Stromal cell of bone marrow (primary cell): ENCODE measurements at regions not wholly inside any gene's neighbourhood (a gene's known extent, or its start where the extent isn't known, plus 50 kb on each side); places are given as distances from the start of the nearest gene placed in this dataset.
"Not testable (repeated sequence)": the region's sequence is repeated elsewhere in the genome, so short reads cannot be mapped to it uniquely, and the experiment has no call there.

Source experiments
- DNase-seq: peaks from one replicate; pipeline ENCODE4 v3.0.0-alpha.2; 2012; ENCODE audit warnings: low read depth

DNA sequence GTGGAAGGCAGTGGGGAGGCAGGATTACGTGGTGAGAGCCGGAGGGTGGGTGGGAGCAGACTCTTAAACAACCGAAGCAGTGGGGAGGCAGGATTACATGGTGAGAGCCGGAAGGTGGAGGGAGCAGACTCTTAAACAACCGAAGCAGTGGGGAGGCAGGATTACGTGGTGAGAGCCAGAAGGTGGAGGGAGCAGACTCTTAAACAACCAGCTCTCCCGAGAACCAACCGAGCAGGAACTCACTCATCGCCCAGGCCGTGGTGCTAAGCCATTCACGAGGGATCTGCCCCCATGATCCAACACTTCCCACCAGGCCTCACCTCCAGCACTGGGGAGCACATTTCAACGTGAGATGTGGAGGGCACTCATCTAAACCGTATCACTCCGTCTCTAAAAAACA lies 87.7 kb downstream of the RTP5 start:
- DNase-seq = no peak

DNA sequence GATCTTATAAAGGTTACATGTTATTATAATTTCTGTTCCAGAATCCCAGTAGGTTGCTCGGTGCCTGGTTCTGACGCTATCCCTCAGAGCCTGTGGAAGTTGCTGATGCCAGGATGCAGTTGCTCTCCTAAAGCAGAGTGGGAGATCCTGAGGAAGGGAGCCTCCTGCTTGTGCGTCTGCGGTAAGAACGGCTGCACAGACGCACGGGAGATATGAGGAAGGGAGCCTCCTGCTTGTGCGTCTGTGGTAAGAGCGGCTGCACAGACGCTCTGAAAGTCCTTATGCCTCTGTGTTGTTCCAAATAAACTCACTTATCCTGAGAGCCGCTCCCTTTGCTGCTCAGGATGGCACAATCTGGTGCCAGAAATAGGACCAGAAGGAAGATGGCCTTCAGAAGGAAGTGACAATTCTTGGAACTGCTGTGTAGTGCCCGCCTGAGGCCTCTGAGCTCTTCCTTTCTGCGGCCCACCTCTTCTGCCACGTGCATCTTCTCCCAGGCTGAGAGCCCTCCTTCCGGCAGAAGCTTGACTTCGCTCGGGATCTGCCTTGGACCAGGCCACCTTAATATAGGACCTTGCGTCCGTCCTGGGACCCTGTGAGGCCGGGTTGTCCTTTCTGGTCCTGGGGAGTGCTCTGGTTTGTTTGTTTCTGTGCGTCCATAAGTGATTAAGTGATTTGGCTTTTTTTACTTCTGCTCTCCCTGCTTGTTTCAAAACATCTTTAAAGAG lies 89.5 kb downstream of the RTP5 start:
- DNase-seq = no peak

DNA sequence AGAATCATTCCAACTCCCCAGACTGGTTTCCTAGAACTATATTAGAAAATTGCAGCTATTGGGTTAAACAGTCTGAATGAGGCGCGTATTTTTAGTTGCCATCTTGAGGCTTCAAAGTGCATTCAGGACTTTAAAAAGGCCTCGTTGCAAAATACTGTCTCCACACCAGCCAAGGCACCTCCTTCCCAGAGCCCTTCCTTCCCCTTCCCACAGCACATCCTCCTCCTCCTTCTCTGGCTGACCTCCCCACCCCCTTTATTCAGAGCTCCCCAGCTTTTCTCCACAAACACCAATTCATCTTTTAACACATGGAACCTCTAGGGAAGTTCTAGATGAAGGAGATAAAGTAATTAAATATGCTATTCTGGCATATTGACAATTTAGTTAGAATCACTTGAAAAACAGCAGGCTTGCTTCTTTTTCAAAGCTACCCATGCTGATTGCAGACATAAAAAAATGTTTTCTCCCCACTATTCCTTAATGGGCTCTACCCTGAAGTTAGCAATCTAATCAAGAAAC lies 90.3 kb downstream of the RTP5 start:
- no peak for DNase-seq

DNA sequence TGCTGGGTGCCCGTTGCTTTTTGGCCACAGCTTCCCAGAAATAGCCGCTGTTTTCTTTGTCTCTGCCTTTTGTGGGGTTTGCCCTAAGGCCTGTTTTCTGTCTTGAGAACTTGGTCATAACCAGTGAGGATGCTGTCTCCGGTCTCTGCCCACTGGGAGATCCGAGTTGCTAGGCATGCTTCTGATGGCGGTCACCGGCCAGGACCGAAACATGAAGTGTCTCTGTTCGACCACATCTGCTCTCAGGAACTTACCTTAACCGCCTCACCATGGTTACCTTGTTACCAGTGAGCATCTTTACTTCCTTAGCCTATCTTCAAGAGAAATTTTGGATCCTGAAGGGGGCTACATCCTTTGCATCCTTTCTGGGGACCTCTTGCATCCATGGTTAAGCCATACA lies 91.9 kb downstream of the RTP5 start:
- DNase-seq = no peak

DNA sequence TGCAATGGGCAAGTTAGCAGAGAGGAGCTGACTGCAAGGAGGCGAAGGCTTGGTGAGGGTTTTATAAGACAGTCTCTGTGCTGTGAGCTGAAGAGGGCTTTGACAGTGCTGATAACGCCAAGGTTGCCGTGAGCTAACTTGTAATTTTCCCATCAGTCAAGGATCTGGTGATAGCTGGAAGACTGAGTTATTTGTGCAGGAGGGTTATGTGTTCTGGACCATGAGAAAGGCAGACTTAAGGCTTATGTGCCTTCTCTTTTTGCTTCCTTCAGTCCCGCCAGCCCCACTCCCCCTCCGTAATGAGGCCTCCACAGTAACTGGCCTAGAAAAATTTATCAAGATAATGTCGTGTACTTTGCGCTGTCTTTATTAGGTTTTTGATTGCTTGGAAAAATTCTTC lies 94.6 kb downstream of the RTP5 start:
- no peak for DNase-seq

DNA sequence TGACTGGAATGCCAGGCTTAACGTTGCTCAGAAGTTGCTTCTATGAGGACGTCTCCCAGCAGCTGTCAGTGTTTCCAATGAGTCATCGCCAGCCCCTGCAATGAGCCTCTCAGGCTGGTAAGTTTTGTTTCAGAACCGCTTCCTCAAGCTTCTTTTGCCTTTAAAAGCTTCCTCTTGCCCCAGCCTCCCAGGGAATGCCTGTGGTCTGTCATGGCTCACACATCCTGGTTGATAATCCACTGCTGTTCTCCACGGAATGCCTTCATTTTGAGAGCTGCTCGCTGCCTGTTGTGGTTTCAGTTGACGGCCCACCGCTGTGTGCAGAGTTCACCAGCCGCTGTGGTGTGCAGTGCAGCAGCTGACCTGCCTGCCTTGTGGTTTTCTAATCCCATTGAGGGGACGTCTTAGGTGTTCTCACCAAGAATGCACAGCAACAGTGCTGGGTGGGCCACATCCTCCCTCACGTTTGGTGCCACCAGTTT lies 96.4 kb downstream of the RTP5 start:
- peak; percentile 92 for DNase-seq

DNA sequence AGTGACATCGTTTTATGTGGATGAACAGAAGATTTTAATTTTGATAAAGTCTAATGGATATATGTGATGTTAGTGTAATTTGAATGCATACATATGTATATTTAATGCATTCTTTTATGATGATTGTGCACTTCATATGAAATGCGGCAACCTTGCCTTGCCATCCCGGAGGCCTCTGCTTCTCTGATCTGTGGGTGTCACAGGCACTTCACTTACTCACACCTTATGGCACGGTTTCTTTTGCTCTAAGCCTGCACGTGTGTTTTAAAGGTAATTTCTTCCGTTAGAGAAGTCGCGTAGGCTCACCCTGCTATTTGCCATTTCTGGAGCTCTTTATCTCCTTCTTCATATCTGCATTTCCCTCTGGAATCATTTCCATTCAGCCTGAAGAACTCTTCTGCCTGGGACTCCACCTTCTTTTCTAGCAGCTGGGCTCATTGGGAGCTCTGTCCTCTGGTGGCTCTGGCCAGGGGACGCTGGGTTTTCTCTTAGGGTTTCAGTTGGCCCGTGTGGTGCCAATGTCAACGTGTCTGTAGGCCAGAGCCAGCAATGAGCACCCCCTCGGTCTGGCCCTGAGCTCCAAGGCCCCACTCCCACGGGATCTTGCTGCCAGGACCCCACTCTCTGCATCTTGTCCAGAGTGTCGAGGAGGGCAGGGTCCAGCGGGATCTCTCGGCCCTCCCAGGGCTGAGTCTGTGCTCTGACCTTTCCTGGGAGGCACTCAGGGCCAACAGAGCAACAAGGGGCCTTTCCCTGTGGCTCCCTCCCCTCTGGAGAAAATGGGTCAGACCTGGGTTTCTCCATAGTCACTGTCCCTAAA lies 97.3 kb downstream of the RTP5 start:
- no peak for DNase-seq

DNA sequence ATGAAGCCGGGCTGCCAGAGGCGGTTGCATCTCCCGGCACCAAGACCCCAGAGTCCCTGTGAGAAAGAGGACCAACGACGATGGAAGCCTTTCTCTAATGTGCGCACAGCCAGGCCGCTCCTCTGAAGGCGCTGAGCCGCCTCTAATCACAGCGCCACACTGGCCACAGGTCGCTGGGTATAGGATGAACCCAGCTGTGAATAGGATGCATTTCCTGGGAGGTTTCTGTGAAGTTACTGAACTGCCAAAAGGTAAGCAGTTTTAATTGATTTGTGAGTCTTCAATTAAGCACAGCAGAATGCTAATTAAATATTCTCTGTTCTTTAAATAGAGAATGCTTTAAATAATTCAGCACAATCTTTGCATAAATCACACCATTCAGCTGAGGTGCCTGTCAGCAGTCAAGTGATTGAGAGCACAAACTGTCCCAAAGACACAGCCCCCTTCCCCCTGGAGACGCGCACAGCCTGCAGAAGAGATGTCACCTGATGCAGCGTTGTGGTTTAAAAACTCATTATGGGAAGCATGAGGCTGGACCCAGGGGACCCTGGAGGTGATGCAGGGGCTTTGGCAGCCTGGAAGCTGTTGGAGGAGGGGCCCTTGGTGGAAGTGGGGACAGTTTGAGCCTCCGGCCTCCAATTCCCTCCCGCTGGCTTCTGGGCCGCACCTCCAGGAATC lies 98.1 kb downstream of the RTP5 start:
- no peak for DNase-seq

DNA sequence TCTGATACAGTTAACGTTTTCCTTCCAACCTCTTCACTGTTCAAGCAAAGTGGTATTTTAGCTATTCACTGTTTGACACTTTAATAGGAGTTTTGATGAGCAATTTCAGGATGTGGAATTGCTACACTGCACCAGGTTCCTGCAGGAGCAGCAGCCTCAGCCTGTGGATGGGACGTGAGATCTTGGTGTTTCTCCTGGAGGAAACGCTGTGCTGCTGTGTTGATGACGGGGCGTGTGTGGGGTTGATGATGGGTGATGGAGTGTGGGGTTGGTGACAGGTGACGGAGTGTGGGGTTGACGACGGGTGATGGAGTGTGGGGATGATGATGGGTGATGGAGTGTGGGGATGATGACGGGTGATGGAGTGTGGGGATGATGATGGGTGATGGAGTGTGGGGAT lies 98.9 kb downstream of the RTP5 start:
- no peak for DNase-seq

DNA sequence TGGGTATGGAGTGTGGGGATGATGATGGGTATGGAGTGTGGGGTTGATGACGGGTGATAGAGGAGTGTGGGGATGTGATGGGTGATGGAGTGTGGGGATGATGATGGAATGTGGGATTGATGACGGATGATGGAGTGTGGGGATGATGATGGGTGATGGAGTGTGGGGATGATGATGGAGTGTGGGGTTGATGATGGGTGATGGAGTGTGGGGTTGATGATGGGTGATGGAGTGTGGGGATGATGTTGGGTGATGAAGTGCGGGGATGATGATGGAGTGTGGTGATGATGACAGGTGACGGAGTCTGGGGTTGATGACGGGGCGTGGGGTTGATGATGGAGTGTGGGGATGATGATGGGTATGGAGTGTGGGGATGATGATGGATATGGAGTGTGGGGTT lies 99.7 kb downstream of the RTP5 start:
- DNase-seq = not testable (repeated sequence)

DNA sequence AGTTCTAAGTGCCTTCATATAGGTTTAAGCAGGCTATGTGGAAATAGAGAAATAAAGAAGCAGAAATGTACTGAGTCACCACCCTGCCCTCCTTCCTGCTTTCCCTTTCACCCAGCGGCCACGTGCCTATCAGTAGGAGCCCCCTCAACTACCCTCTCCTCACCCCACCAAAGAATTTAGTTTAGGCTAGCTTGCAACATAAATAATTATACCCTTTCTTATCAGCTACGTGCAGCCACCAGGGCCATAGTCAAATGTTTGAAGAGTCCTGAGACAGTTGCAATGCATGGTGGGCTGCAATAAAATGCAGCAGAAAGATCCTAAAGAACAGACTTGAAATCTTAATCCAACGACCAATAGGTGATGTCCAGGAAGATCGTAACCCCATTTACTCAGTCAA lies 101.2 kb downstream of the RTP5 start:
- no peak for DNase-seq

DNA sequence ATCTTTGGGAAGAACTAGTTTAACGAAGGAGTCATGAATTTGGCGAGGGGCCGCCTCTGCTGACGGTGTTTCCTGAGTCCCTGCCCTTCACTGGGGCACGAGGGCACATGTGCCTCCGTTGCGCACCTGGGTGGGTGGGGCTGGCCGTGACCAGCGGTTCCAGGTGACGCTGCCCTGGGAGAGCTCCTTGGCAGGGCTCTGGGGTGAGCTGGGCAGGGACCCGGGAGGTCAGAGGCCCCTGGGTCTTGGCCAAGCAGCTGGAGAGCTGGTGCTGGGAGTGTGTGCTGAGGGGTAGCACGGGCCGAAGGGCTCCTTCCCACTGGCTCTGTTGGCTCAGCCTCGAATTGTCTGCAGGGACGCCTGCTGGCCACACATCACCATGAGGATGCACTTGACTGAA lies 104.6 kb downstream of the RTP5 start:
- no peak for DNase-seq

DNA sequence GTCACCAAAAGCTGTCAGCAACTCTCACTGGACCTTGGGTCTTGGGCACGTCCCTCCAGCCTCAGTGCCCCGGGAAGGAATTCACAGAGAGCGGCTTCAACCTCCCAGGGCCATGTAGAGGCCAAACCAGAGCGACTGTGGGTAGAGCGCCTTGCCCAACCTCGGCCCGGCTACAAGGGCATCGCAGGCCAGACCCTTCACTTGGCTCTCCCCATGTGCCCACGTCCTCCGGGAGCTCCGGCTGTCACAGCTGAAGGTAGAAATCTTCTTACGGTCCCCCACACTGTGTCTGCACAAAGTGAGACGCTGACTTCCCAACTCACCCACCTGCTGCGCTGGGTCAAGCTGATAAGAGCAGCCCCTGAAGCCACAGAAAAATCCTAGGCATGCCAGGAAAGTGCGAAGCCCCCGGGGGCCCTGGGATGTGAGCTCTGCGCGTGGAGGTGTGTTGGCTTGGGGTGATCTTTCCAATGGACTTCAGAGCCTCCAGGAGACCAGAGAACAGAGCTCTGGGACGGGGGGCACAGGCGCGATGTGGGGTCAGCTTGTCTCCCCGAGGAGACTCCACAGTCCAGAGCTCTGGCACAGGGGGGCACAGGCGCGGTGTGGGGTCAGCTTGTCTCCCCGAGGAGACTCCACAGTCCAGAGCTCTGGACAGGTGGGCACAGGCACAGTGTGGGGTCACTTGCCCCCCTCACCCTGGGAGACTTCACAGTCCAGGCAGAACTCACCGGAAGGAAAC lies 105.5 kb downstream of the RTP5 start:
- DNase-seq = no peak

DNA sequence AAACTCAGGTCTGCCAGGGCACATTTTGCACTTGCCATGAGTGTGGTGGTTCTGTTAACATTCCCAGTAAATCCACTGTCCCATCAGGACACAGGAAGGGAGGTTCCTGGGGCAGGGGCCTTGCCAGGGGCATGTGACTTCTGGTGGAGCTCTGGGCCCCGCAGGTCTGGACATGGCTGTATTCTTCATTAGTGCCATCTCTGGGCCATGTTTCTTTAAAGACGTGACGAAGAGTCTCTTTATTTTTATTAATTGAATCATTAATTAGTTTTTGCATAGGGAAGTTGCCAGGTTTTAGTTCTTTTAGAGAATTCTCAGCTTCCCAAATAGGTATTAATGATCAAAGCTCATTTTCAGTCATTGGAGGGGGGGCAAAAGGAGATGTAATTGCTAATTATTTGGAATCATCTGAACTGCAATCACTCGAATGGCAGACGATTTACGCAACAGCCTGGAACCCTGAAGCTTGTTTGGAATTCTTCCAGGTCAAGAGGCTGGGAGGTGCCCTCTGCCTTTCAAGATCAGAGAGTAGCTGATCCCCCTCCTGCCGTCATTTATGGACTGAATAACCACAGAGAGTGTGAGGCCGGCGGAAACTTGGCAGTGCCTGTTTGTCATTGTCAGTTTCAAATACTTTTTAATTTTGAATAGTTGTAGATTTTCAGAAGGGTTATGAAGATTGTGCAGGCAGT lies 106.2 kb downstream of the RTP5 start:
- no peak for DNase-seq

DNA sequence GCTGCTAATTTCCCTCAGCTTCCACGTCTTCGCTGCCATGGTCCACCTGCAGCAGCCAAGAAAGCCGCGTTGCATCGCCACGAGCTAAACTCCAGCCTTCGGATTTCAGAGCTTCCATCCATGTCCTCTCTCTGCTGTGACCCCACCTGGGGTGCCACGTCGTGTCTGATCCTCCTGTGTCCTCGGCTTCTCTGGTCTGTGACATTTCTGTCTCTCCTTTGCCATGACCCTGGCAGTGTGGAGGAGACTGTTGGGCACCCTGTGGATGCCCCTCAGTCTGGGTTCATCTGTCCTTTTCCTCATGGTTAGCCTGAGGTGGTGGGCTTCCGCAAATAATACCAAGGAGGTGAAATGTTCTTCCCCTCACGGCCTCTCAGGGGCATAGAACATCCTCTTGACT lies 106.8 kb downstream of the RTP5 start:
- no peak for DNase-seq

DNA sequence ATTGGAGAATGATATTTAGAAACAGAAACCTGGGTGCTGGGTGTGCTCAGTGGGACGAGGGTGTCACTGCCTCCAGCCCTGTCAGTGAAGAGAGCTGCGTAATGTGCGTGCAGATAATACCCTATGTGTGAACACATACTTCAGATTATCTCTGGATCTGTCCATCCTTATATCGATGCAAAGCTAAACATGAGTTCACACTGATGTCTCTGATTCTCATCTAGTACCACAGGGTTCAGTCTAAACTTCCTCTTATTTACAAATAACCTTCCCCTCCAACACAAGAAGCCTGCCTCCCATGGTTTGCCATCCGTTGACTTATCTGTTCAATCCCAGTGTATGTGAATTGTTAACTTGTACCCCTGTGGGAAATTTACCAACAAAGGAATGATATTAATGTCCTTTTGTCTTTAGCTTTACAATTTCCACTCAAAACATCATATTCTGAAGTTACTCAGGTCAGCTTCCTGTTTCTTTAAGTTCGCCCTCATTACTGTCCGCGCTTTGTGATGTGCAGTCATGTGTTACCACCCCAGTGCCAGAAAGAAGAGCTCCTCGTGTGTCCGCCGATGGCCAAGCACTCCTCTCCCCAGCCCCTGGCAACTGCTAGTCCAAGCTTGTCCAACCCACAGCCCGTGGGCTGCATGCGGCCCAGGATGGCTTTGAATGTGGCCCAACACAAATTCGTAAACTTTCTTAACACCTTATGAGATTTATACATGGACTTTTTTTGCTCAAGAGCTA lies 108.2 kb downstream of the RTP5 start:
- no peak for DNase-seq

DNA sequence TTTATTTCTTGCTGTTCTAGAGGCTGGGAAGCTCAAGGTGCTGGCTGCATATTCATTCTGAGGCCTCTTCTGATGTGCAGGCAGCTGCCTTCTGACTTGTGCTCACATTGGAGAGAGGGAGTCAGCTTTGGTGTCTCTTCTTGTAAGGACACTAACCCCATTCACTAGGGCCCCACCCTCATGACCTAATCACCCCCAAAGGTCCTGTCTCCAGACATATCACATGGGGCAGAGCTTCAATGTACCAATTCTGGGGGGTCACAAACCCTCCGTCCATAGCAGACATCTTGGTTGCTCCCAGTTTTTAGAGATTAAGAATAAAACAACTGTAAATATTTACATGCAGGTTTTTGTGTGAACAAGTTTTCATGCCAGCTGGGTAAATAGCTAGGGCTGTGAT lies 109.1 kb downstream of the RTP5 start:
- no peak for DNase-seq

DNA sequence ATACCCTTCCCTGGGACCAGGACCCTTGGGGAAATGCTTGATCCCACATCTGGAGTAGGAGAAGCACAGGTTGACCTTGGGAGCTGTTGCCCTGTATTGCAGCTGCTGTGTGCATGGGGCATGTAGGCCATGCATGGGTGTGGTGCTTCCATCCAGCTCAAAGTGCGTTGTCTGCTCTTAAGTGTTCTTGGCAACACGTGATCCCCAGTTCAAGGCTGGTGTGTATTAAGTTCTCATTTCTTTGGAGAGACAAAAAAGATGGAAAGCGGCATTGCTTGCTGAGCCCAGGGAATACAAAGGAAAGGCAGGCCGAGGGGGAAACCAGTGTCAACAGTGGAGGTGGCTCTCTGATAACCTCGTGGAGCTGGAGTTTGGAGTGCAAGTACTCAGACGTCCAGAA lies 110.7 kb downstream of the RTP5 start:
- no peak for DNase-seq

DNA sequence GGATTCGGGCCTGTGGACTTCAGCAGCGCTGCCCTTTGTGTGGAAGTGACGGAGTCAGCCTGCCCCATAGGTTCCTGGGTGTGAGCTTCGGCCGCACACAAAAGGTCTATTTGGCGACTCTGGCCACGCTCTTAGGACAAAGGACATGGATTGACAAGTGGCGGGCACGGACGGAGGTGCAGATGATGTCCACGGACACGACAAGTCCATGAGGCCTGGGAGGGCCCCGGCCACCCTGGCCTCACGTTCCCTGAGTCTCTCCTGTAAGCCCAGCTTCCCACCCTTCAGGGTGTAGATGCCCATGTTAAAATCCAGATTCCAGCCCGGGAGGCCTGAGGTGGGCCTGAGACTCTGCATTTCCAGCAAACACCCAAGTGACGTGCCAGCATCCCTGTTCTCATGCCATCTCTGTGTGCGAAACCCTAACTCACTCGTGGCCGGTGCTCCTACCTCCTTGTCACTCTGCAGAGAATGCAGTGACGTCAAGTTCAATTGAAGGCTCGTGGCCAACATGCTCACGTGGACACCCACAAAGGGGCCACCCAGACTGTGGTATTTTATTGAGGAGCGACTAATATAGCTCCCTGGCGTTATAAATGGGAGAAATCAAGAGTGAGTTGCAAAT lies 111.7 kb downstream of the RTP5 start:
- no peak for DNase-seq
